GM18508 (cell line): ENCODE measurements at regions not wholly inside any gene's neighbourhood (a gene's known extent, or its start where the extent isn't known, plus 50 kb on each side); places are given as distances from the start of the nearest gene placed in this dataset.

Experiments
- ATAC-seq: cut with Tn5 transposase; IDR thresholded peaks from one replicate; pipeline ENCODE4 v1.9.1; 2021; ENCODE audit warnings: moderate number of reproducible peaks; ENCODE audit not compliant: insufficient read depth, unreplicated experiment

DNA sequence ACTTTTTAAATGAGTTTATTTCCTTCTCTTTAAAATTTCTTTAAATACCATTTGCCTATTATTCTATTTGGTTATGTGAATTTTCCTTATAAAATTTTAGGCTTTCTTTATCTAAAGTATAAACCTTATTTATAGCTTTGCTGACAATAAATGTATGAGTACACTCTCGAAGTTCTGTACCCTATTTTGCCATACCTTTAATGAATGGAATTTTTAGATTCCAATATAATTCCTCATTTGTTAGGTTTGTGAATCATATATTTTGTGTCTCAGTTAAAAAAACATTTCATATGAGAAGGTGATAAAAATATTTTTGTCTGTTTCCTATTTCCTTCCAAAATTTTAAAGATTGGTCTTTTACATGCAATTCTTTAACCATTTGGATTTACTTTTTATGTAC is 427.4 kb upstream of the SLC8A1 start:
- ATAC-seq, result no peak

DNA sequence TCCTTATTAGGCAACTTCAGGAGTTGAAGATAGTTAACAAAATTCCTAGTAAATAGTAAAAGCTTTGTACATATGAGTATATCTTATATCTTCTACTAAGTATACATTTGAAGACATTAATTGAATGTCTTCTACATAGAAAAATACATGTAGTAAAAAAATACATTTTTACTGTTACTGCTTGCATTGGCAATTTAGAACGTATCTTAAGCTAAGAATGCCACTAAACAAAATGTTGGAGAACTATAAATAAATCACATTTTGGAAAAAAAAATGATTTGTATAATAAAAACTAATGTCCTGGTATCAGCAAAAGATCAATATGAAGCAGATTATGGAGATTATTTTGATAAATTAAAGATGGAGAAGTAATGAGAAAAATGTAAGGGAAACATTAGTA is 434.2 kb upstream of the SLC8A1 start:
- ATAC-seq, result no peak

DNA sequence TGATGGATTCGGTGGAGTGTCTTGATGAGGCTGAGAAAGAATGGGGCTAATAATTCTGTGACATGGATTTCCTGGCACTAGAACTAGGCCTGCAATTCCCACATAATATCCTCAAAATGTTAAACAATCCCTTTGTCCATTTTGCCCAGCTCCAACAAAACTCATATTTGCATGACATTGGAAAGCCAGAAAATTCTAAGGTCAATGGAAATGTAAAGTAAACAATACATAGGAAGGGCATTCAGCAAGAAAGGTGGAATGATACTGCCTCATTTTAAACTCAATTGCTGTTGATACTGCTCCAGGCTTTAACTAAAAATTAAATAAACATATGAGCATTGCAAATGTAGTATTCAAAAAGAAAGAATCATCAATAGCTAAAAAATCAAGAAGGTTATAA is 434.8 kb upstream of the SLC8A1 start:
- ATAC-seq, result no peak

DNA sequence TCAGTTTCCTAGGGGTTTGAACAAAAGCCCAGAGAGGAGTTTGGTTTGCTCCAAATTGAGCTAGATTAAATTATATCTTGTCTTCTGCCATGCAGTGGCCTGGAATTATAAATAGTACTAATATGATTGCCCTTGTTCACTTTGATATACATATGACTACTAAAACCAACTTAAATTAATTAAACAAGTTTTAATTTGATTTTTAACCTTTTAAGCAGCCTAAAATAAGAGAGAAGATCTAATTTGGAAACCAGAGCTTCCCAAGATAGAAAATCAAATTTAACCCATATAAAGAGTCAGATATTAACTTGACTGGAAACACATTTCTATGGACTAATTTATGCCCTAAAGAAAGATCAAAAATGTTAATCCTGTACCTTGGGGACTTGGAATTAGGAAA is 444.5 kb upstream of the SLC8A1 start:
- no peak for ATAC-seq

DNA sequence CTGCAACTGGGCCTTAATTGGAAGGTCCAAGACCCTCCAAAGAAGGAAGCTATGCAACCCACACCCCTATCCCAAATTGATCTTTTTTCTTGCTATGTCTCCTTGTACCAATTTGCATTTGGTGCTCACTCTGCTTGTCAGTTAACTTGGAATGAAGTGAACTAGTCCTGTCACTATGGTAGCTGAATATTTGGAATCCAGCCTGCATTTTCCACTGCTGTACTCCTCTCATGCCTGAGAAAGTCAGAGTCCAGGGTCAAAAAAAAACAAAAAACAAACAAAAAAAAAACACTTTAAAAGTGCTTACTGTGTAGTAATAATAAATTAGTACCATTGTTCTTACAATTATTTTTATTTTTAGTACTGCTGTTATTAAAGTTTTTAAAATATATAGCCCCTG is 462.8 kb upstream of the SLC8A1 start:
- no peak for ATAC-seq

DNA sequence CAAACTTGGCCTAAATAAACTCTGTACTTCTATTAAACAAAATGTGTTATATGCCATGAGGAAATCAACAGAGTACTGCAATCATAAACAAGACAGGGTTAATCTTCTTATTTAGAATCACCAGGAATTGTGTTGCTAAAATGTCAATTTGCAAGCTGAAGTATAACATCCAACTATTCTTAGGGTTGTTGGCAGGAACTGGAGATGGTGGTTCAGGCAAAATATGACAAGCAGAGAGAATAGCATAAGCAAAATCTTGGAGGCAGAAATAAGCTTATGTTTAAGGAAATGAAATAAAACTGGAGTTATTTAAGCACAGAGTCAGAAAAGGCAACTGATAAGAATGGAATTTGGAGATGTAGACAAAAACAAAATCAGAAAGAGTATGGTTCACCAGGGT is 463.8 kb upstream of the SLC8A1 start:
- no peak for ATAC-seq

DNA sequence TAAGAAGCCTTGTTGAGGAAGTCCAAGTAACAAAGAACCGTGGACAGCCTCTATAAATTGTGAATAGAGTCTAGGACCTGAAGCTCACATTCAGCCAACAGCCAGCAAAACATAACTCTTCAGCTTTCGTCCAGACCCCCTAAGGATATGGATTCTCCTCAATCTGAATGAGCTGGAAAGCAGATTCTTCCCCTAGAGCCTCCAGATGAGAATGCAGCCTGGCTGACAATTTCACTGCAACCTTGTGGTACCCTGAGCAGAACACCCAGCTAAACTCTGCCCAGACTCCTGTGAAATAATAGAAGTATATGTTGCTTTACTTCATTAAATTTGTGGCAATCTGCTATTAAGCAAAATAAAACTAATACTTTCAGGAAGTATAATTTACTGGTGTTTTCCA is 483.5 kb upstream of the SLC8A1 start:
- ATAC-seq, result no peak

DNA sequence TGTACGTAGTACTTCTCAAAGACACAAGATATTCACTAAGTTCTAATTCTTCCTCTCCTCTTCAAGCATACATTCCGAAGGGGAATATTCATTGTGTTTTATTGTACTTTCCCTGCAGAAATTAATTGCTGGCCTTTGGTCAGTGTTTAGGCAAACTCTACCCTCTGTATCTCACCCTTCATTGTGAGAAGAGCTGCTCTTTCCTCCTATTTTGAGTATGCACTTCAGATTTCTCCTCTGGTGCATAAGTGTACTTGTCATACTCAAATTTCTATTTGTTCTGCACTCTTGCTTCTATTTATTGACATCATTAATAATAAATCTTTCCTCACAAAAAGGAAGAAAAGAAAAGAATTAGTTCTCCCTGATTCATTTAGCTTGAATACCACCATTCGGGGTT is 485.4 kb upstream of the SLC8A1 start:
- ATAC-seq, result no peak

DNA sequence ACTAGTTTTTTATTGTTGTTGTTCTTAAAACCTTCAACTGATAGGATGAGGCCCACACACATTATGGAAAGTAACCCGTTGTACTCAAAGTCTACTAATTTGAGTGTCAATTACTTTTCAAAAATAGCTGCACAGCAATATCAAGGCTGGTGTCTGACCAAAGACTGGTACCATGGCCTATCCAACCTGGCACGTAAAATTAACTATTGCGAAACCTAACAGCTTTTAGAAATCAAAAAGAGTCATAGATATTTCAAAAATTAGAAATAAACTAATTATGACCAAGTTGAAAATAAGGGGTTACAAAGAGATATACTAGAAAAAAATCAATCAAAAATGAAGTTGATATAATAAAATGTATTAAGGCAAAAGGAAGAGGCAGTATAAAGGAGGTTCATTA is 501.5 kb upstream of the SLC8A1 start:
- ATAC-seq, result no peak

DNA sequence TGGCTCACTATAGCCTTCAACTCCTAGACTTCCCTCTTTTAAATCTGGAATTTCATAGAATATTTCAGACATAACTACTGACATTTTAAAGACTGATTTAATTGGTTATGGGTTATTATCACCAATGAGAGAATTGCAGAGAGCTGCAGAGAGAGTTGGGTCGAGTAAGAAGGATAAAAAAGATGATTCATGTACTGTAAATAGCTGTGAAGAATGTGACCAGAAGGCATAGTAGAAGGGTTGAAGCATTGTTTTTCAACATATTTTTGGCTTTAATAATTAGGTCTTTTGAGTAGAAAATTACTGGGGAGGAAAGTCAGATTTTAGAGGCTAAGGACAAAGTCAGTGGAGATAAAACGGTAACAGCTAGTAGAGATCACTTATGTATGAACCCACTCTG is 503.2 kb upstream of the SLC8A1 start:
- no peak for ATAC-seq

DNA sequence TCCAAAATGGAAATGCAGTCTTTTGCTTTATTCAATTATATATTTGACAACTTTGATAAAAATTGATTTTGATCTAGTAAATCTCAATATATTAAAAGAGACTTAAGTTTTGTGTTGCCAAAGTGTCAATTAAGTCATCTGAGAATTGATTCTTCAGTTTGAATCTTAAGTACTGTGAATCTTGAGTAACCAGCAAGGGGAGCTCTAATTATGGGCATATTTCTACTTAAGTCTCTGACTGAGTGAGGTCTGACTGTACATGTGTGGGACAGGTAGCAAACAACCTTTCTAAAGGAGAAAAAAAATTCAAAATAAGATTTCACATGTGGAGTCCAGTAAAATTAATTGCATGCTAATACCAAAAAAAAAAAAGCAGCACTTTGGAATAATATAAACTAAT is 503.7 kb upstream of the SLC8A1 start:
- no peak for ATAC-seq

DNA sequence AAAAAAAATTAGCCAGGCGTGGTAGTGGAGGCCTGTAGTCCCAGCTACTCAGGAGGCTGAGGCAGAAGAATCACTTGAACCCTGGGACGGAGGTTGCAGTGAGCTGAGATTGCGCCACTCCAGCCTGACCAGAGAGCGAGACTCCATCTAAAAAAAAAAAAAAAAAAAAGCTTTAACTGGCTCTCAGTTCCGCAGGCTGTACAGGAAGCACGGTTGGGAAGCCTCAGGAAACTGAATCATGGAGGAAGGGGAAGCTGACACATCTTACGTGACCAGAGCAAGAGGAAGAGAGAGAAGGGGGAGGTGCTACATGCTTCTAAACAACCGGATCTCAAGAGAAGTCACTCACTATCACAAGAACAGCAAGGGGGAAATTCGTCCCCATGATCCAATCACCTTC is 505.6 kb upstream of the SLC8A1 start:
- no peak for ATAC-seq

DNA sequence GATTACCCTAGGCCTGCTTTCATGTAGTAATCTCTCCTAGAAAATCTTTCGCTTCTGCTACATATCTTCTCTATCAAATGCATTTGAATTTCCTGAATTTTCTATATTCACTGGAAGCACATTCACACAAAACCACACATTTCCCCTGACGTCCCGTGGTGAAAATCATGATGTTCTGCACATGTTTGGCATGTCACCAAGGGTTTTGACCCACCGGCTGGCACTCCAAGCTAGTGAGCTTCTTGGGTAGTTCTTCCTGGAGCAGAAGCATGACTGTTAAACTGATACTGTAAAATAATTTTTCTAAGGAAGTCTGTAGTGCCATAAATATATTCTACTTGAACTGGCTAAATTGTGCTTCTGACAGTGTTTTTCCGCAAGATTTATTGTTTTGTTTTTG is 510.1 kb upstream of the SLC8A1 start:
- ATAC-seq, result no peak

DNA sequence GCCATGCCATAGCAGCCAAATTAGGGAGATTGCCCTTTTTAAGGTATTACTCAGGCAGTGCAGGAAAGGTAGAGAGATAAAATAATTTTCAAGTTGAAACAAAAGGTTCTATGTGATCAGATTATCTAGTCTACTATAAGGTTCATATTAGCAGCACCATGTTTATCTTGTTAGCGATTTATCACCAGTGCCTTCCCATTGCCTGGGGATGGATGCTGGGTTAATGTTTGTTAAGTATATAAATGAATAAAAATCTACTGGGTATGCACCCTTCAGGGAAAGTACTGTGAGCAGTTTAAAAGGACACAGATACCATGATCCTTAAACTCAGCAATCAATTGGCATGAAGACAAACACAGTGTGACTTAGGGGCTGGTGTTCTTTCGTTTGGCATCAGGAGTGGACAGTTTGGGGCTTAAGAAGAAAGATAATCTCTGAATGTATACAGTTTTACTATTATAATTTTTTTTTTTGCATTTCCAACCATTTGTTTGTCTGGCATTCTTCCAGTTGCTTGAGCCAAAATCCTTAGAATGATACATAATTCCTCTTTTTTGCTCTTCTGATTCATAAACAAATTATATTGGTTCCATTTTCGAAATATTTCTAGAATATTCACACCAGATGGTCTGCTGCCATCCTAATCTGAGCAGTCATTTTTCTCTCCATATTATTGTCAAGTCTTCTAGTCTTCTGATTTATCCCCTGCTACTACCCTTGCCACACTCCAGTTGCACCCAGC is 512.8 kb upstream of the SLC8A1 start:
- no peak for ATAC-seq

DNA sequence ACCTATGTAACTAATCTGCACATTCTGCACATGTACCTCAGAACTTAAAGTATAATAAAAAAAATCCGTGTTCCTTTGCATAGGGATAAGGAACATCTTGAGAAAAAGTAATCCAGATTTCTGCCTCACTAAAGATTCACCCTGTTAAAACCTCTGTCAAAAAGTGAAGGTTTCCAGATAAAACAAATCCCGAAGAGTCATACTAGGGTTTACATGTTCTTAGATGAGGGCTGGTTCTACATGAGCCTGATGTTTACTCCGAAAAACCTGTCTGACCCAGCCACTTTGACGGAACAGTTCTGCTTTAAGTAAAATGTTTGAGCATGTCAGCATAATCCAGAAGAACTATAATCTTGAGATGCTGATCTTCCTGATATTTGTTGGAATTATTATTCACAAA is 515.6 kb upstream of the SLC8A1 start:
- no peak for ATAC-seq

DNA sequence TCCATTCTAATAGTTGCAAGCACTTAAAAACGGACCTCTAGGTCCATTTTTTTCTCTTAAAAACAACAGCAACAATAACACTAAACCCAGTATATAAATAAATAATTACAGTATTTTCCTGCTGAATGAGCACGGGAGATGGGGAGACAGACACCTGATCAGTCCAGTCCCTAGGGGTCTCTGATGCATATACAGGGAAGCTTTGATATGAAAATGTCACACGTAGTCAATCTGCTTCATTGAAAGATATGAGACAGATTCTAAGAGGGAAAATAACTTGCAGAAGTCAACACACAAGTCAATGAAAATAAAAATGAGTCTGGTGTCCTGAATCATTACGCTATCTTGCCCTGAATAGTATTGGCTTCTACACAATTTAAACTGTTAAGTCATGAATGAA is 523.3 kb upstream of the SLC8A1 start:
- ATAC-seq, result no peak

DNA sequence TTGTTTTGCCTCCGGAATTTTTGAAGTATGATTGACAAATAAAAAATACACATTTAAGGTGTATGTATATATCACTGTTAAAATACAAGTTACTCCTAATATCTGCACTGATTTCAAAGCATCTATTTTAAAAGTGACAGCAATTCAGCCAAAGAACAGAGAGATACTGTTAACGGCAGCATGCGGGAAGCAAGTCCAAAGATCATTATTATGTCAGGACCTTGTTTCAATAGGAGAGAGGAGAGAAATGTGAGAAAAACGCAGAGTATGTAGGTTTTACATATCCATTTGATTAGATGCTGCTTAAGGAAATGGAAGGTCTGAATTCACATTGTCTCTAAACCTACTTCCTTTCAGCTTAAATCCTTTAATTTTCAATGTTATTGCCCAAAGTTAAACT is 545.5 kb upstream of the SLC8A1 start:
- ATAC-seq, result no peak

DNA sequence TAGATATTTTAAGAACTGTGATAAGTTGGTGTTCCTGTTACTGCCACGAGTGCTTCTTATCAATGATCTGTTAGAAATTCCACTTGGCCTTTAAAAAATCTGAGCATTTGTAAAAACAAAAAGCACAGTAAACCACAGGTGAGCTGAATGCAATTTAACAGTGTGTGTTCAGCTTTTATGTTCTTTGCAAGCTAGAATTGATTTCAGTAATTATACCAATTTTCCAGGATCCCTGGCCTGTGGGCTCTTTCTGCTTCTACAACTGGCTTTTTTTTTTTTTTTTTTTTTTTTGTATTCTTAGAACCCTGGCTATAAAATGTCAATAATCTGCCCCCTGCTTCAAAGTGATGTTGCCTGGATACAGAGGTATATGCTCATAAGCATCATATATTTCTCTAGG is 548.5 kb upstream of the SLC8A1 start:
- ATAC-seq, result no peak

DNA sequence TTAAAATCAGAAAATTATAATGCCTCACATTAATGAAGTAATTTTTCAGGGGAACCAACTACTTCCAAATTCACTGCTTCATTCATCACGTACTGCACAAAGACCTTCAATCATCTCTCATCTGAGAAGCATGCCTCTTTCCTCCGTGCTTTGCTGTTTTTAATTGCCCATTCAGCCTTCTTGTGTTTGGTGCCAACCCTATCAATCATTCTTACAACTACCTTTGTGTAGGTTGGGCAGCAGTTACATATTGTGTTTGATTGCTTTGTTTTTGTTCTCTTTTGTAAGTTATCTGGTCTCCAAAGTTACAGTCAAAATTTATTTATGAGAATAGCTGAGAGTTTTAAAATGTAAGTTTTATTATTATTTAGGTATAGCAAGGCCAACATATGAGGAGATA is 549.0 kb upstream of the SLC8A1 start:
- no peak for ATAC-seq

DNA sequence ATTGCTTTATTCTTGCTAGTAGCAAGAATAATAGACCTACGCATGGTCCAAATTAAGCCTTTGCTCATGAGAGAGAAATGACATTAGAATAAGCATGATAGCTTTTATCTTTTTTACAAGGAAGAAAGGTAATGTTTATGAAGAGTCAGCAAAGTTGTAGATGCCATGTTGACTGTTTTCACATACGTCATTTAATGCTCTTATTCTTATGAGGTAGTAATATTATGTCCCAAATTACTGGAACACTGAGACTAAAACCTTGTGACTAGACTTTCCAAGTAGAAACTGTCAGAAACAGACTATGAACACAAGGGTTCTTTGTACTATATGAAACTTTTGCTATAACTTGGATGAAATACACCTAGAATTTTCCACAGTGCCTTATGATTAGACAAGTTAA is 552.8 kb upstream of the SLC8A1 start:
- ATAC-seq, result no peak

DNA sequence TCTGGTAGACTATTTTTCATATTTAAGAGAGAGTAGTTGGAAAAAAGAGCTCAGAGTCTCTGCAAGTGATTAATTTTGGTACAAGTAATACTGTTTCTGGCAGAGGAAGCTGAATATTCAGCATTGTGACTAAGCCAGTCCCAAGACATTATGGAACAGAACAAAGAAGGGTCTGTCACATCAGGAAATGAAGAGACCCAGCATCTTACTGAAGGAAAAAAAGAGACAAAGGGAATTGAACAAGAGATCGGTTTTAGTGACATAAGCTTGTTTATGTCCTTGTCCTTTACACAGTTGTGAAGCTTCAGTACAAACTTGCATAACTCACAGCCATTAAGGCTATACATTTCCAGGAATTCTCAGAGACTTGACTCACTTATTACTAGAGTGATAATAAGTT is 568.5 kb upstream of the SLC8A1 start:
- no peak for ATAC-seq

DNA sequence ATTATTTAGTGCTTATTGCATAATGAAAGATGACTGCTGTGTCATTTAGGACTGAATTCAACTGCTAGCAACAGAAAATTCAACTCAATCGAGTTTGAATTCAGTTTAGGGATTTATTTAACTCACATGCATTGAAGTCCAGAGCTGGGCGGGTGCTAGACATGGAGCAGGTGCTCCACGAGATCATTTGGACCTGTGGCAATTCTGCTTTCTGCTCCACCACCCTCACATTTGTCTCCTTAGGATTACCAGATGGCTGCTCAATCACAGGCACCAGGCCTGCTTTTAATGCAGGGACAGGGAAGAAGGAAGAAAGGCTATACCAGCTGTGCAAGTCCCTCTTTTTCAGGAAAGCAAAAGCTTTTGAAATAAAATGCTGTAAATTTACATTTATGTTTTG is 572.9 kb upstream of the SLC8A1 start:
- ATAC-seq, result no peak

DNA sequence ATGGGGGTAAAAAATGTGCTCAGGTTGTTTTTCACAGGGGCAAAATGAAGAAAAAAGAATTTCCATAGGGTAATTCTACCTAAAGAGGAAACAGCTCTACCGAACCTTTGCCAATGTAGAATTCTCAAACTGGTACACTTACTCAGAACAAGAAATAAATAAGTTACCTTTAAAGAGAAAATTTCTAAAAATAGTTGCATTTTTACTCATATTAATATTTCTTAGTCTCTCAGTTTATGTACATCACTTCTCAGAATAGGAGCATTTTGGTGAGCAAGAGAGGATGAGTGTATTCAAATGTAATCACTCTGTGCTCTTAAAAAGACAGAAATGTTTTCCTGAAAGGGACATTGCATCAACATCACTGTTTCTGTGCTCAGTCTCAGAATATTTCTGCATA is 574.7 kb upstream of the SLC8A1 start:
- peak; percentile 96 for ATAC-seq
